Skin of body (tissue), 1 donor: ENCODE measurements at regions not wholly inside any gene's neighbourhood (a gene's known extent, or its start where the extent isn't known, plus 50 kb on each side); places are given as distances from the start of the nearest gene placed in this dataset.

ENCODE experiments used
- DNase-seq: peaks from one replicate; lab custom pipeline; 2025; lab: John Stamatoyannopoulos, UW

- DNase-seq, result no peak
Observed at GRCh38 chr2:234768608-234769196, 183.1 kb upstream of the SH3BP4 start.

DNA sequence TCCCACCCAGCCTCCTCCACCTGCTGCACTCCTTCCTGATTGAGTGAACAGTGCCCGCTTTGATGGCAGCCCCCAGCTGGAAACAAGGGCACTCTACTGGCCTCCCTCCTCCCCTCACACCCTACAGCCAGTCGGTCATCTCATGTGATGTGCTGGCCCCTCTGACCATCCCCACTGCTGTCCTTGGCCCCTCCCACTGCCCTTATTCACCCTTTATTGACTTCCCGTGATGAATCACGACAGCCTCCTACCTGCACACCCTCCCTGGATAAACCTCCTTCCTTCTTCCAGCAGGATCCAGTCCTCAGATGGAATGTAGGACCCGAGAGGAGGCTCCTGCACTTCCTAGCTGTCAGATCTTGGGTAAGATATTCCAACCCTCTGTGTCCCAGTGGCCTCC is 186.5 kb upstream of the SH3BP4 start:
- no peak for DNase-seq

- DNase-seq, result no peak
Observed at GRCh38 chr2:234764372-234764771, 187.4 kb upstream of the SH3BP4 start.

- DNase-seq, result peak; percentile 80
Observed at GRCh38 chr2:234763002-234763873, 188.6 kb upstream of the SH3BP4 start.

DNA sequence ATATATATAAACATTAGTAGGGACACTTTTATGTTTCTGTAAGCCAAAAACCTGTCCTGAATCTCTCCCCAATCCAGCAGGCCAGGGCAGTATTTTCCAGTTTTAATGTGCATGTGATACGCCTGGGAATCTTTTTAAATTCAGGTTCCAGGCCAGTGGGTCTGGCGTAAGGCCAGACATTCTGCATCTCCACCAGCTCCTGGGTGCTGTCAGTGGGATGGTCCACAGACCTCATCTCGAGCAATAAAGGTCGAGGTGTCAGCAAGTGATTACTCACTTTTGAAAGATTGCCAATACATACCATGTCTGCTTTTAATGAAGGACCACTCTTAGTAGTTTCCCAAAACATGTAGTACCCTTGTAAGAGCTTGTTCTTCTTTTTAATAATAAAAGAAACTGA is 189.9 kb upstream of the SH3BP4 start:
- no peak for DNase-seq

DNA sequence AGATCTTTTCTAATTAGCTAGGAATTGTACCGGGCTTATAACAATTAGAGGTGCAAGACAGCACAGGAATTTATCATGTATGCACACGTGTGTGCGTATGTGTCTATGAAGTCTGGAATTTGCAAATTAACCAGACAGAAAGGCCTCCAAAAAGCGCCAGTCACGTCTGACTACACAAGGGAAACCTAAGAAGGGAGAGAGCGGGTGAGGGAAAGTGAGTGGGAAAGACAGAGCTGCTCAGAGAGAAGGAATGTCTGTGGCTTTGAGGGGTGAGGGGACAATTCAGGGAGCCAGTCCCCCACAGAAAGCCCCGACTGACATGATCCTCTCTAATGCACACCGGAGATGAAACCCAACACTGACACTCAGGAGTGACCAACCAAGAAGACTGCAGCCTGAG is 197.7 kb upstream of the SH3BP4 start:
- DNase-seq, result no peak

DNA sequence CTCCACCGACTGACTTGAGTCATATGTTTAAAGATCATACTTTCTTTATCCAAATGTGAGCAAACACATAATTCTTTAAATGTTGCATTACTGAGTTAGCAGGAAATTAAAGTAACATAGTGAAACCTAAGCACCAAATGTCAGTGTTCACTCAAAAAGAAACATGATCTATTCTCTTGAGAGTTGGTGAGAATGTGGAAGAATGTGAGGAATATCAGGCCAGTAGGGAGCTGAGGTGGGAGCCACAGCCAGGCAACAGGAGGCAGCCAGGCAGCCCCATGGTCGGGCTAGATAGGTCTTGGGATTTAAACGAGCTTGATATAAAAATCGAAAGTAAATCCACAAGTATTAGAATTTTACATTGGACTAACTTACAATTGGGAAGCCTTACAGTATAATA is 198.1 kb upstream of the SH3BP4 start:
- DNase-seq, result no peak

- DNase-seq, result no peak
Observed at GRCh38 chr2:234752966-234753365, 198.9 kb upstream of the SH3BP4 start.

- DNase-seq, result no peak
Observed at GRCh38 chr2:234751275-234751973, 200.4 kb upstream of the SH3BP4 start.

DNA sequence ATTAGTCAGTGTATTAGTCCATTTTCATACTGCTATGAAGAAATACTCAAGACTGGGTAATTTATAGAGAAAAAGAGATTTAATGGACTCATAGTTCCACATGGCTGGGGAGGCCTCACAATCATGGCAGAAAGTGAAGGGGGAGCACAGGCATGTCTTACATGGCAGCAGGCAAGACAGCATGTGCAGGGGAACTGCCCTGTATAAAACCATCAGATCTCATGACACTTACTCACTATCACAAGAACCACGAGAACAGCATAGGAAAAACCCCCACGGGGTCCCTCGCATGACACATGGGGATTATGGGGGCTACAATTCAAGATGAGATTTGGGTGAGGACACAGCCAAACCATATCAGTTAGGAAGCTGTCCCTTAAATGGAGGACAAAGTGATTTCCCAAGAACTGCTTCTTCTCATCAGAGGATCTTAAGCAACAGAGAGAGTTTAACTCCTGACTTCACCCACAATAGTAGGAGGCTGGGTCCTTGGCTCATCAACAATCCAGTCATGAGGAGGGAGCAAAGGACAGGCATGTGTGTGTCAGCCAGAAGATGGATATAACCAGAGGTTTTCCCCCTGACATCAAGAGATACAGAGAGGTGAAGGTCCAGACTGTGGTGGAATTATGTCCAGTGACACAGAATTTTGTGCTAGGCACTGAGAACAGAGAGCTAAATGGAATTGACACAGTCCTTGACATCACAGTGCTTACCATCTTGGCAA is 203.8 kb upstream of the SH3BP4 start:
- DNase-seq, result no peak

DNA sequence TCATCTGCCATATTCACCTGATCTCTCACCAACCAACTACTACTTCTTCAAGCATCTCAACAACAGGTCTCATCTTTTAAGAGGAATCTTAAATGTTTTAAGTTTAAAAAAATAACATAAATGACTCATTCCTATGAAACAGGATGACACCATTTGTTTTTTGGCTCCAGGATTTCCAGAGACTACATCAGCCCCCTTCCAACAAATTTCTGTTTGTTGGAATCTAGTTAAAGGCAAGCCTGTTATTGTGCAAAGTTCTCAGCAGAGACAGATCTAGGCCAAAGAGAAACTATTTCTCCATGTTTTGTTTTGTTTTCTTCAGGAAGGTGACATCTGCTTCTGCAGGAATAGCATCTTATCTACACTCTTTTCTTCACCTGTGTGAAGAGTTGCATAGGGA is 204.8 kb upstream of the SH3BP4 start:
- DNase-seq, result no peak

GRCh38 chr2:234745347-234745746 is 206.5 kb upstream of the SH3BP4 start:
- DNase-seq, result no peak

DNA sequence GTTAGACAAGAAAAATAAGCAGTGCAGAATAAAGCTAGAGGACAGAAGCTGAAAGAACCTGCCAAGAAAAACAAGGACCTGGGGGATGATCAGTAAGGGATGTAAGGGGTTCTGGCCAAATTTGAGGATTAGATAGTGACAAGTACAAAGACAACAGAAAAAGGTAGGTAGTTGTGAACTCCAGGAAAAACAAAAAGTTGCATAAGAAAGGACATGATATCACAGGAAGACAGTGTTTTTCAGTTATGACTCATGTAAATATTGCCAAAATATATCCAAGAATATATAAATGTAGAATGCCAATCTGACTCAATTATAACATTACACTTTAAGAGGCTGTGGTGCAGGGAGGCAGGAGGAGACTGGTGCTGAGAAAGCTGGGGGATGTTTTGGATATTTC is 209.8 kb upstream of the SH3BP4 start:
- no peak for DNase-seq

- DNase-seq, result no peak
Observed at GRCh38 chr2:234739061-234739460, 212.8 kb upstream of the SH3BP4 start.

DNA sequence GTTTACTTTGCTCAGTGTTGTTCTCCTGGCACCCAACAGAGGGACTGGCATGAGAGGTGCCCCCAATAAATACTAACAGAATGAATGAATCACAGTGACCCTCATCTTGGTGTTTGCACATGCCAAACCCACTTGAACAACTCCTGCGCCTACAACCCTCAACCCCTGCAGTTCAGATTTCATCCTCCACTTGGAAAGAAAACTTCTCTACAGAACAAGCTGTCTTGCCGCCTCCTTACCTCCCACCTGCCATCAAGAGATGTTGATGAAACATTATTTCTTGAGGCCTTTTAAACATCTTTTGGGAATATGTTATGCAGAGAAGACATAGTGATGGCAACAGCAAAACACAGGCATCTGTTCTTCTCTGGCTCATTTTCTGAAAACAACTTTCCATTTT is 216.0 kb upstream of the SH3BP4 start:
- no peak for DNase-seq

DNA sequence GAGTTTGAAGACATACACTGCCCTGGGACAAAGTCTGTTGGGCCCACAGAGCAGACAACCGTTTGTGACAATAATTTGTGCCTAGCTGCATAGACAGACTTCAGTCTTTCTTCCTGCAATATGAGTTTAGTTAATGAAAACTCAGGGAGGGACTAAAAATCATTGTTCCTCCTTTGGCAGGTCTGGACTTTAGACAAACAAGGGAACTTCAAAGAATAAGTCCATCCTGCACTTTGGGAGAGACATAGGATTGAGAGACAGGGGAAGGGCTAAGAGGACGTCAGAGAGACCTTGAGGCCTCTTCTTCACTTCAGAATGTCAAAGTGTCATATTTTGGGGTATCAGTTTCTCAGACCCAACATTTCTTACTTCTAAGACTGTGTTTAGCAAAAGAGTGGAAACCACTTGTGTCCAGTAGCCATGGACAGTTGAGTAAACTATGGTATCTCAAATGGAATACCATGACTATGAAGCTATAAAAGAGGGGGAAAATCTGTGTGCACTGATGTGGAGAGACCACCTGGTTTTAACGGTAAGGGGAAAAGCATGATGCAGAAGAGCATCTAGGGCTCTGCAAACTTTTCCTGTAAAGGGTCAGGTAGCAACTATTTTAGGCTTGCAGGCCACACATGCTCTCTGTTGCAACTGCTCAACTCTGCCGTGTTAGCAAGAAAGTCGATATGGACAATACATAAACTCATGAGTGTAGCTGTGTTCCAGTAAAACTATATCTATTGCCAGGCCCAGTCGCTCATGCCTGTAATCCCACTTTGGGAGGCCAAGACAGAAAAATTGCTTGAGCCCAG is 217.8 kb upstream of the SH3BP4 start:
- no peak for DNase-seq

DNA sequence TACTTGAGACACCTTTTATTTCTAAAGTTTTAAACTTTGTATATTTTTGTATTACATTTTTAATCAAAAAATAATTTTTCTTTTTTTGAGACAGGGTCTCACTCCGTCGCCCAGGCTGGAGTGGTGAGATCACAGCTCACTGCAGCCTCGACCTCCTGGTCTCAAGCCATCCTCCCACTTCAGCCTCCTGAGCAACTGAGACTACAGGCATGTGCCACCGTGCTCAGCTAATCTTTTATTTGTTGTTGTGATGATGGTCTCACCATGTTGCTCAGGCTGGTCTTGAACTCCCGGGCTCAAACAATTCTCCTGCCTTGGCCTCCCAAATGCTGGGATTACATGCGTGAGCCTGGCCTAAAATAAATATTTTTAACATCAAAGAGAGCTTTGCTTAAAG is 218.7 kb upstream of the SH3BP4 start:
- DNase-seq, result no peak

DNA sequence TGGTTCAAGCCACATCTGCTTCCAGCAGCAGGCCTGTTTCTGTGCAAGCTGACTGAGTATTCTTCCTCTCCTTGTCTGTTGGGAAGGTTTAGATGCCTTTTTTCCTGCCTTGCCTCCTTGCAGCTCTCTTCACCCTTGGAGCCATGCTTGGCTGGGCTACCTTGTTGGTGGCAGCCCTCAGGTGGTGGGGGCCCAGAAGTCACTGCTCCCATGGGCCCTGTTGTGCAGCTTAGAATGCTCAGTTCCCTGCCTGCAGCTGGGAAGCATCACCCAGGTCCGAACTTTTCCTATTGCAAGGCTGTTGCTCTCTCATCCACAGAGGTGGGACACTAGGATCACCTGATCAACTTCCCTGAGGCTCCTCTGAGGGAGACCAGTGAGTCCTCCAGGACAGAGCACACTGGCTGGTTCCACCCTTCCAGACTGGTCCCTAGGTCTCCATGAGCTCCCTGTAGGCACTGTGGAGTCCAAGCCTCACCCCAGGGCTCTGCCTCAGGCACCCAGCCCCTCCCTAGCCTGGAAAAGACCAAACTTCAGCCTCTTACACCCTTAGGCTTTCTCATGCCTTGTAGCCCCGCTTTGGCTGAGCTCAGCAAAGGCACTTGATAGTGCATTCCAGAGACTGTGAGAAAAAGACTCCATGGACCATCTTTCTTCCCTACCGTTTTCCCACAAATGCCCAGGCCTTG is 219.3 kb upstream of the SH3BP4 start:
- no peak for DNase-seq

GRCh38 chr2:234731236-234731635 is 220.6 kb upstream of the SH3BP4 start:
- DNase-seq, result no peak

- no peak for DNase-seq
Observed at GRCh38 chr2:234730066-234730640, 221.7 kb upstream of the SH3BP4 start.
